ENCODE measurements at regions not wholly inside any gene's neighbourhood (a gene's known extent, or its start where the extent isn't known, plus 50 kb on each side); places are given as distances from the start of the nearest gene placed in this dataset.
"Not testable (repeated sequence)": the region's sequence is repeated elsewhere in the genome, so short reads cannot be mapped to it uniquely, and the experiment has no call there.

- H3K27ac ChIP-seq (ENCODE audit: low read depth in 1 of 3, low read length in 2 of 3); H3K36me3 ChIP-seq (ENCODE audit: control insufficient read depth in 3 of 3, insufficient read depth in 2 of 3, low read depth in 1 of 3, low read length in 3 of 3); H3K4me3 ChIP-seq (ENCODE audit: low read depth in 1 of 3, low read length in 3 of 3); FAIRE-seq; DNase-seq; H3K4me1 ChIP-seq (ENCODE audit: control insufficient read depth in 3 of 3, insufficient read depth in 2 of 3, low read depth in 1 of 3, low read length in 2 of 3); H3K27me3 ChIP-seq (ENCODE audit: control insufficient read depth in 3 of 3, insufficient read depth in 3 of 3, low read length in 3 of 3): not testable (repeated sequence)
- 75 to 95% (median 79%) methylated on average over 1 of the region's 1 CpG for WGBS, 3 donors
- H3K9me3 ChIP-seq (ENCODE audit: control insufficient read depth in 2 of 2, insufficient read depth in 1 of 2, low read depth in 1 of 2, low read length in 1 of 2), result peaks cover 0 to 21% of the 10 kb centered on the region in 2 donors
These were observed 1921.4 kb downstream of the PCDH9 start for GRCh38 chr13:65308729-65309128.

- Histone ChIP-seq H3K9me3 (ENCODE audit: control insufficient read depth in 2 of 2, insufficient read depth in 1 of 2, low read depth in 1 of 2, low read length in 1 of 2) (peaks cover 0 to 15% of the 10 kb centered on the region in 2 donors), H3K27me3 (ENCODE audit: control insufficient read depth in 3 of 3, insufficient read depth in 3 of 3, low read length in 3 of 3) (no peaks in the 10 kb centered on the region), H3K27ac (ENCODE audit: low read depth in 1 of 3, low read length in 2 of 3) (no peak overlapping the region), H3K4me1 (ENCODE audit: control insufficient read depth in 3 of 3, insufficient read depth in 2 of 3, low read depth in 1 of 3, low read length in 2 of 3) (no peaks in the 10 kb centered on the region), H3K4me3 (ENCODE audit: low read depth in 1 of 3, low read length in 3 of 3) (no peak overlapping the region), H3K36me3 (ENCODE audit: control insufficient read depth in 3 of 3, insufficient read depth in 2 of 3, low read depth in 1 of 3, low read length in 3 of 3) (no peaks in the 10 kb centered on the region)
- FAIRE-seq, result no peak
- WGBS, 3 donors, result 74 to 88% (median 77%) methylated on average over 1 of the region's 1 CpG
- no peak for DNase-seq
These were observed 1923.1 kb downstream of the PCDH9 start for GRCh38 chr13:65307056-65307455.

DNA sequence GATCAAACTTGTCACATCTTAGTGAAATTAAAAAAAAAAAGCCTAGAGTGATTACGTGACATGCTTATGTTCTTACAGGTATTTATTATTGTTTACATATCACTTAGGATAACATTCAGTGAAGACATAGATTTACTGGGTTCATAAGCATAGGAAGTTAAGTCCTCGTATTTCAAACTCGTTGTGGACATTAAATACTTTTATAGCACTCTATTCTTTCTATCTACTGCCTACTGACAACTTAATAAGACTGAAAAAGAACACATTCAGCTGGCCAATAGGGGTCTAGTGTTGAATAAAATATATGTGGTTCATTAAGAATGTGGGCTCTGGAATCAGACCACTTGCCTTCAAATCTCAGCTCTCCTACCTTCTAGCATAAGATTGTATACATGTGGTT is 1927.4 kb downstream of the PCDH9 start:
- FAIRE-seq, result no peak
- WGBS, 3 donors, result 46 to 74% (median 49%) methylated on average over 3 of the region's 3 CpGs
- no peaks in the 10 kb centered on the region for H3K27me3 ChIP-seq (ENCODE audit: control insufficient read depth in 3 of 3, insufficient read depth in 3 of 3, low read length in 3 of 3)

DNA sequence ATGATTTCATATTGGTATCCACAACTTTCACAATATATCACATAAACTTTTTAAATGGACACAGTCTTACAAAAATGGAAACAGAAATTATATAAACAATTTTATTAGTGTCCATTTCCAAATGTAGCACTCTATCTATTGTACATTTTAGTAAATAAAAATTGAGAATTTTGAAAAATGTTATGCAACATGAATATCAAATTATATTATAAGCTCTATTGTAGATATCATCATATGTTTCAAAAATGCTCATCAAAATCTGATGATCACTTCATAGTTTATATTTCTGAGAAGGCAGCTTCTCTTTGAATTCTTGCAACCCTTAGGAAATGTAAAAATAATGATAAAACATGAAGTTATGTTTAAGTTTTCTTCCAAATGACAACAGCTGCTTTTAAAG is 1928.6 kb downstream of the PCDH9 start:
- DNase-seq, result no peak
- FAIRE-seq, result no peak

More for the DNA sequence above, 1927.4 kb downstream of the PCDH9 start:
- no peak overlapping the region for H3K4me3 ChIP-seq (ENCODE audit: low read depth in 1 of 3, low read length in 3 of 3)
- no peak for DNase-seq
- no peaks in the 10 kb centered on the region for H3K4me1 ChIP-seq (ENCODE audit: control insufficient read depth in 3 of 3, insufficient read depth in 2 of 3, low read depth in 1 of 3, low read length in 2 of 3)
- no peaks in the 10 kb centered on the region for H3K36me3 ChIP-seq (ENCODE audit: control insufficient read depth in 3 of 3, insufficient read depth in 2 of 3, low read depth in 1 of 3, low read length in 3 of 3)
- H3K27ac ChIP-seq (ENCODE audit: low read depth in 1 of 3, low read length in 2 of 3), result no peak overlapping the region
- H3K9me3 ChIP-seq (ENCODE audit: control insufficient read depth in 2 of 2, insufficient read depth in 1 of 2, low read depth in 1 of 2, low read length in 1 of 2), result no peaks in the 10 kb centered on the region

DNA sequence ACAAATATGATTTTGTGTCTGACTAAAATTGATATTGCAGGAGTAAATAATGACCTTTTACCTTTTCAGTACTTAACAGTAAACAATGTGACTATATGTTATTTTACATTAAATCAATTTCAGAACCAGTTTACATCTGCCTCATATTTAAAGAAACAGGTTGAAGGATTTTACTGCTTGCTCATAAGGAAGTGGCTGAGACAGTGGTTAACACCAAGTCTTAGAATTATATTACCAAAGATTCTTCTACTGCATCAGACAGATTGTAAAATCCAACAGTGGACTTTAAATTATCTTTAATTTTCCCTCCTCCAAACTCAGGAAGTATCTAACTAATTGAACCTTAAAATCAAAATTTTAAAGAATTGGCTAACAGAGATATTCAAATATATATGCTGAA is 1929.9 kb downstream of the PCDH9 start:
- H3K27ac ChIP-seq (ENCODE audit: low read depth in 1 of 3, low read length in 2 of 3), result no peak overlapping the region
- no peaks in the 10 kb centered on the region for H3K27me3 ChIP-seq (ENCODE audit: control insufficient read depth in 3 of 3, insufficient read depth in 3 of 3, low read length in 3 of 3)
- no peaks in the 10 kb centered on the region for H3K9me3 ChIP-seq (ENCODE audit: control insufficient read depth in 2 of 2, insufficient read depth in 1 of 2, low read depth in 1 of 2, low read length in 1 of 2)
- DNase-seq (no peak), FAIRE-seq (no peak)
- no peaks in the 10 kb centered on the region for H3K36me3 ChIP-seq (ENCODE audit: control insufficient read depth in 3 of 3, insufficient read depth in 2 of 3, low read depth in 1 of 3, low read length in 3 of 3)
- H3K4me1 ChIP-seq (ENCODE audit: control insufficient read depth in 3 of 3, insufficient read depth in 2 of 3, low read depth in 1 of 3, low read length in 2 of 3), result no peaks in the 10 kb centered on the region
- H3K4me3 ChIP-seq (ENCODE audit: low read depth in 1 of 3, low read length in 3 of 3), result no peak overlapping the region

More for the DNA sequence above, 1928.6 kb downstream of the PCDH9 start:
- no peaks in the 10 kb centered on the region for H3K4me1 ChIP-seq (ENCODE audit: control insufficient read depth in 3 of 3, insufficient read depth in 2 of 3, low read depth in 1 of 3, low read length in 2 of 3)
- no peak overlapping the region for H3K4me3 ChIP-seq (ENCODE audit: low read depth in 1 of 3, low read length in 3 of 3)
- H3K27ac ChIP-seq (ENCODE audit: low read depth in 1 of 3, low read length in 2 of 3), result no peak overlapping the region
- H3K27me3 ChIP-seq (ENCODE audit: control insufficient read depth in 3 of 3, insufficient read depth in 3 of 3, low read length in 3 of 3), result no peaks in the 10 kb centered on the region
- no peaks in the 10 kb centered on the region for H3K36me3 ChIP-seq (ENCODE audit: control insufficient read depth in 3 of 3, insufficient read depth in 2 of 3, low read depth in 1 of 3, low read length in 3 of 3)
- H3K9me3 ChIP-seq (ENCODE audit: control insufficient read depth in 2 of 2, insufficient read depth in 1 of 2, low read depth in 1 of 2, low read length in 1 of 2), result no peaks in the 10 kb centered on the region

DNA sequence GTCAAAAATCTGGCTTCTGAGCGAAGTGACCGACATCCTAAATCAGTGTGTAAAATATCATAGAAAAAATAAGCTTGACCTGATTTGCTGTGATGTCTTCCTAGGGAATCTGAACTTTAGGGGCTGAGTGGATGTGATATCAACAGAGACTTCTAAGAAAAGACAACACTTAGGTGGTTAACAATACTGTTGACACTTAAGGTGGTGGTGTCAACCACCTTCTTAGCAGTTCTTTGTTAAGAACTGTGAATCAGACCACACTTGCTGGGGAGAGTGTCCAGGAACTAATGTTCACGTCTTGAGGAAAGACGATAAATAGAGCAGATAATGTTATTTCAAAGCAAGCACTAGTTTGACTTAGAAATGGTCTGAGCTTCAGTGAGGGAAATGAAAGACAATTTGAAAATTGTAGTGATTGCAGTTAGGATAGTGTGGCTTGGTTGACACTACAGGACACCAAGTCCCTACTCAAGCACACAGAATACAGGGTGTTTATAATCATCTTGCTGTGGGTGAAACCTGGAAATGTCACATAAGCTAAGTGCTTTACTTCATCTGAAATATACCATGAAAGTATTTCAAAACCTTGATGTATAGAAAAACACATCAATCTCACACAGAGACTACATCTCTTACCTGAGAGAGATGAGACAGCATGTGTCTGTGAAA is 1936.5 kb downstream of the PCDH9 start:
- FAIRE-seq, result no peak
- Histone ChIP-seq H3K4me3 (ENCODE audit: low read depth in 1 of 3, low read length in 3 of 3) (no peak overlapping the region), H3K36me3 (ENCODE audit: control insufficient read depth in 3 of 3, insufficient read depth in 2 of 3, low read depth in 1 of 3, low read length in 3 of 3) (no peaks in the 10 kb centered on the region), H3K27me3 (ENCODE audit: control insufficient read depth in 3 of 3, insufficient read depth in 3 of 3, low read length in 3 of 3) (no peaks in the 10 kb centered on the region), H3K9me3 (ENCODE audit: control insufficient read depth in 2 of 2, insufficient read depth in 1 of 2, low read depth in 1 of 2, low read length in 1 of 2) (no peaks in the 10 kb centered on the region), H3K27ac (ENCODE audit: low read depth in 1 of 3, low read length in 2 of 3) (no peak overlapping the region), H3K4me1 (ENCODE audit: control insufficient read depth in 3 of 3, insufficient read depth in 2 of 3, low read depth in 1 of 3, low read length in 2 of 3) (no peaks in the 10 kb centered on the region)
- 84 to 88% (median 86%) methylated on average over 4 of the region's 4 CpGs for WGBS, 3 donors
- DNase-seq, result no peak

GRCh38 chr13:65292488-65292901 is 1937.6 kb downstream of the PCDH9 start:
- no peak for FAIRE-seq
- Histone ChIP-seq H3K4me1 (ENCODE audit: control insufficient read depth in 3 of 3, insufficient read depth in 2 of 3, low read depth in 1 of 3, low read length in 2 of 3) (no peaks in the 10 kb centered on the region), H3K27me3 (ENCODE audit: control insufficient read depth in 3 of 3, insufficient read depth in 3 of 3, low read length in 3 of 3) (no peaks in the 10 kb centered on the region), H3K36me3 (ENCODE audit: control insufficient read depth in 3 of 3, insufficient read depth in 2 of 3, low read depth in 1 of 3, low read length in 3 of 3) (no peaks in the 10 kb centered on the region), H3K27ac (ENCODE audit: low read depth in 1 of 3, low read length in 2 of 3) (no peak overlapping the region), H3K4me3 (ENCODE audit: low read depth in 1 of 3, low read length in 3 of 3) (no peak overlapping the region), H3K9me3 (ENCODE audit: control insufficient read depth in 2 of 2, insufficient read depth in 1 of 2, low read depth in 1 of 2, low read length in 1 of 2) (no peaks in the 10 kb centered on the region)
- 38 to 55% (median 49%) methylated on average over 2 of the region's 2 CpGs for WGBS, 3 donors
- DNase-seq, result no peak

GRCh38 chr13:65287405-65287804 is 1942.7 kb downstream of the PCDH9 start:
- H3K9me3 ChIP-seq (ENCODE audit: control insufficient read depth in 2 of 2, insufficient read depth in 1 of 2, low read depth in 1 of 2, low read length in 1 of 2), result no peaks in the 10 kb centered on the region
- H3K27ac ChIP-seq (ENCODE audit: low read depth in 1 of 3, low read length in 2 of 3), result no peak overlapping the region
- no peaks in the 10 kb centered on the region for H3K36me3 ChIP-seq (ENCODE audit: control insufficient read depth in 3 of 3, insufficient read depth in 2 of 3, low read depth in 1 of 3, low read length in 3 of 3)
- WGBS, 3 donors, result 65 to 83% (median 79%) methylated on average over 1 of the region's 1 CpG
- H3K27me3 ChIP-seq (ENCODE audit: control insufficient read depth in 3 of 3, insufficient read depth in 3 of 3, low read length in 3 of 3), result no peaks in the 10 kb centered on the region
- FAIRE-seq (no peak), DNase-seq (no peak)
- no peaks in the 10 kb centered on the region for H3K4me1 ChIP-seq (ENCODE audit: control insufficient read depth in 3 of 3, insufficient read depth in 2 of 3, low read depth in 1 of 3, low read length in 2 of 3)
- no peak overlapping the region for H3K4me3 ChIP-seq (ENCODE audit: low read depth in 1 of 3, low read length in 3 of 3)
